ENCODE measurements at regions not wholly inside any gene's neighbourhood (a gene's known extent, or its start where the extent isn't known, plus 50 kb on each side); places are given as distances from the start of the nearest gene placed in this dataset.
A peak's percentile ranks its signal among the peaks of the same experiment; 100 is the strongest.

GRCh38 chr12:124658806-124659402 lies 91.5 kb upstream of the NCOR2 start:
- H3K27me3 ChIP-seq (ENCODE audit: control insufficient read depth, insufficient read depth, low read length): no peaks in the 10 kb centered on the region
- no peak overlapping the region for H3K27ac ChIP-seq (ENCODE audit: low read depth, low read length)
- no peak overlapping the region for H3K9ac ChIP-seq (ENCODE audit: low read length)
- peaks cover 13% of the 10 kb centered on the region for H3K4me1 ChIP-seq (ENCODE audit: control insufficient read depth, insufficient read depth, low read length)
- no peaks in the 10 kb centered on the region for H3K36me3 ChIP-seq (ENCODE audit: control insufficient read depth, insufficient read depth, low read length)
- H3K4me3 ChIP-seq (ENCODE audit: low read length): no peak overlapping the region

GRCh38 chr12:124658302-124658701 lies 90.9 kb upstream of the NCOR2 start:
- Histone ChIP-seq H3K9ac (ENCODE audit: low read length) (no peak overlapping the region), H3K27me3 (ENCODE audit: control insufficient read depth, insufficient read depth, low read length) (no peaks in the 10 kb centered on the region), H3K4me1 (ENCODE audit: control insufficient read depth, insufficient read depth, low read length) (peaks cover 13% of the 10 kb centered on the region), H3K4me3 (ENCODE audit: low read length) (no peak overlapping the region), H3K27ac (ENCODE audit: low read depth, low read length) (no peak overlapping the region), H3K36me3 (ENCODE audit: control insufficient read depth, insufficient read depth, low read length) (no peaks in the 10 kb centered on the region)

- Histone ChIP-seq H3K27ac (ENCODE audit: low read depth, low read length) (no peak overlapping the region), H3K36me3 (ENCODE audit: control insufficient read depth, insufficient read depth, low read length) (no peaks in the 10 kb centered on the region), H3K9ac (ENCODE audit: low read length) (no peak overlapping the region), H3K27me3 (ENCODE audit: control insufficient read depth, insufficient read depth, low read length) (no peaks in the 10 kb centered on the region), H3K4me1 (ENCODE audit: control insufficient read depth, insufficient read depth, low read length) (peaks cover 13% of the 10 kb centered on the region), H3K4me3 (ENCODE audit: low read length) (no peak overlapping the region)
Measured at GRCh38 chr12:124656947-124657434, 89.6 kb upstream of the NCOR2 start.

GRCh38 chr12:124655698-124656516 lies 88.5 kb upstream of the NCOR2 start:
- Histone ChIP-seq H3K4me3 (ENCODE audit: low read length) (peak overlapping the region; percentile 51), H3K36me3 (ENCODE audit: control insufficient read depth, insufficient read depth, low read length) (no peaks in the 10 kb centered on the region), H3K27me3 (ENCODE audit: control insufficient read depth, insufficient read depth, low read length) (no peaks in the 10 kb centered on the region), H3K27ac (ENCODE audit: low read depth, low read length) (peak overlapping the region; percentile 96), H3K9ac (ENCODE audit: low read length) (no peak overlapping the region), H3K4me1 (ENCODE audit: control insufficient read depth, insufficient read depth, low read length) (peaks cover 13% of the 10 kb centered on the region)

GRCh38 chr12:124655048-124655697 lies 87.8 kb upstream of the NCOR2 start:
- Histone ChIP-seq H3K4me1 (ENCODE audit: control insufficient read depth, insufficient read depth, low read length) (peaks cover 13% of the 10 kb centered on the region), H3K36me3 (ENCODE audit: control insufficient read depth, insufficient read depth, low read length) (no peaks in the 10 kb centered on the region), H3K27me3 (ENCODE audit: control insufficient read depth, insufficient read depth, low read length) (no peaks in the 10 kb centered on the region), H3K9ac (ENCODE audit: low read length) (no peak overlapping the region), H3K4me3 (ENCODE audit: low read length) (peak overlapping the region; percentile 51), H3K27ac (ENCODE audit: low read depth, low read length) (peak overlapping the region; percentile 96)

- Histone ChIP-seq H3K4me1 (ENCODE audit: control insufficient read depth, insufficient read depth, low read length) (peaks cover 13% of the 10 kb centered on the region), H3K4me3 (ENCODE audit: low read length) (peak overlapping the region; percentile 51)
Measured at GRCh38 chr12:124654666-124655047, 87.2 kb upstream of the NCOR2 start.

GRCh38 chr12:124653169-124653931 lies 85.9 kb upstream of the NCOR2 start:
- no peaks in the 10 kb centered on the region for H3K36me3 ChIP-seq (ENCODE audit: control insufficient read depth, insufficient read depth, low read length)
- H3K27me3 ChIP-seq (ENCODE audit: control insufficient read depth, insufficient read depth, low read length): no peaks in the 10 kb centered on the region
- no peak overlapping the region for H3K27ac ChIP-seq (ENCODE audit: low read depth, low read length)
- no peak overlapping the region for H3K9ac ChIP-seq (ENCODE audit: low read length)
- H3K4me1 ChIP-seq (ENCODE audit: control insufficient read depth, insufficient read depth, low read length): peaks cover 13% of the 10 kb centered on the region
- no peak overlapping the region for H3K4me3 ChIP-seq (ENCODE audit: low read length)

More at GRCh38 chr12:124654666-124655047, 87.2 kb upstream of the NCOR2 start:
- H3K27ac ChIP-seq (ENCODE audit: low read depth, low read length): peak overlapping the region; percentile 96
- no peaks in the 10 kb centered on the region for H3K27me3 ChIP-seq (ENCODE audit: control insufficient read depth, insufficient read depth, low read length)
- no peak overlapping the region for H3K9ac ChIP-seq (ENCODE audit: low read length)
- no peaks in the 10 kb centered on the region for H3K36me3 ChIP-seq (ENCODE audit: control insufficient read depth, insufficient read depth, low read length)

GRCh38 chr12:124652661-124653060 lies 85.2 kb upstream of the NCOR2 start:
- Histone ChIP-seq H3K27me3 (ENCODE audit: control insufficient read depth, insufficient read depth, low read length) (no peaks in the 10 kb centered on the region), H3K4me1 (ENCODE audit: control insufficient read depth, insufficient read depth, low read length) (peaks cover 13% of the 10 kb centered on the region), H3K27ac (ENCODE audit: low read depth, low read length) (no peak overlapping the region), H3K4me3 (ENCODE audit: low read length) (no peak overlapping the region), H3K36me3 (ENCODE audit: control insufficient read depth, insufficient read depth, low read length) (no peaks in the 10 kb centered on the region), H3K9ac (ENCODE audit: low read length) (no peak overlapping the region)

GRCh38 chr12:124651516-124652273 lies 84.3 kb upstream of the NCOR2 start:
- no peak overlapping the region for H3K27ac ChIP-seq (ENCODE audit: low read depth, low read length)
- no peaks in the 10 kb centered on the region for H3K36me3 ChIP-seq (ENCODE audit: control insufficient read depth, insufficient read depth, low read length)

GRCh38 chr12:124650912-124651311 lies 83.5 kb upstream of the NCOR2 start:
- Histone ChIP-seq H3K27ac (ENCODE audit: low read depth, low read length) (no peak overlapping the region), H3K36me3 (ENCODE audit: control insufficient read depth, insufficient read depth, low read length) (no peaks in the 10 kb centered on the region), H3K4me3 (ENCODE audit: low read length) (no peak overlapping the region), H3K9ac (ENCODE audit: low read length) (no peak overlapping the region), H3K27me3 (ENCODE audit: control insufficient read depth, insufficient read depth, low read length) (no peaks in the 10 kb centered on the region), H3K4me1 (ENCODE audit: control insufficient read depth, insufficient read depth, low read length) (peaks cover 14% of the 10 kb centered on the region)

More at GRCh38 chr12:124651516-124652273, 84.3 kb upstream of the NCOR2 start:
- no peak overlapping the region for H3K4me3 ChIP-seq (ENCODE audit: low read length)
- no peak overlapping the region for H3K9ac ChIP-seq (ENCODE audit: low read length)
- H3K4me1 ChIP-seq (ENCODE audit: control insufficient read depth, insufficient read depth, low read length): peaks cover 13% of the 10 kb centered on the region
- no peaks in the 10 kb centered on the region for H3K27me3 ChIP-seq (ENCODE audit: control insufficient read depth, insufficient read depth, low read length)

GRCh38 chr12:124648710-124649384 lies 81.4 kb upstream of the NCOR2 start:
- Histone ChIP-seq H3K36me3 (ENCODE audit: control insufficient read depth, insufficient read depth, low read length) (no peaks in the 10 kb centered on the region), H3K4me1 (ENCODE audit: control insufficient read depth, insufficient read depth, low read length) (peaks cover 3% of the 10 kb centered on the region), H3K27ac (ENCODE audit: low read depth, low read length) (no peak overlapping the region), H3K9ac (ENCODE audit: low read length) (no peak overlapping the region), H3K27me3 (ENCODE audit: control insufficient read depth, insufficient read depth, low read length) (no peaks in the 10 kb centered on the region), H3K4me3 (ENCODE audit: low read length) (no peak overlapping the region)
